SK-N-SH treated with all-trans-retinoic acid at 6 μM for 48 hours (cell line): ENCODE measurements at regions not wholly inside any gene's neighbourhood (a gene's known extent, or its start where the extent isn't known, plus 50 kb on each side); places are given as distances from the start of the nearest gene placed in this dataset.

Experiments
- ATAC-seq: fragments of 200-7000 bp; cut with Tn5 transposase; 3 replicates; pipeline ENCODE4 v1.9.1; 2020; ENCODE audit warnings: mild to moderate bottlenecking, moderate library complexity
- ARNTL ChIP-seq: fragments of 450-650 bp; formaldehyde crosslinking; IDR thresholded peaks from 2 replicates; pipeline ENCODE4 v1.5.0; 2020; ENCODE audit warnings: low read depth, mild to moderate bottlenecking, moderate library complexity, borderline replicate concordance
- BACH2 ChIP-seq: fragments of 250-450 bp; sonication (Bioruptor Pico); IDR thresholded peaks from 2 replicates; pipeline ENCODE4 v1.9.0; 2021; ENCODE audit warnings: mild to moderate bottlenecking, borderline replicate concordance
- CREB5 ChIP-seq: fragments of 250-450 bp; sonication (Bioruptor Pico); IDR thresholded peaks from 2 replicates; pipeline ENCODE4 v1.5.1; 2020; ENCODE audit warnings: low read depth, mild to moderate bottlenecking, moderate library complexity
- CSDC2 ChIP-seq: fragments of 250-450 bp; sonication (Bioruptor Pico); IDR thresholded peaks from 2 replicates; pipeline ENCODE4 v1.5.0; 2020; ENCODE audit warnings: mild to moderate bottlenecking, moderate library complexity
- CSRNP3 ChIP-seq: fragments of 250-450 bp; sonication (Bioruptor Pico); IDR thresholded peaks from 2 replicates; pipeline ENCODE4 v1.5.1; 2021; ENCODE audit warnings: mild to moderate bottlenecking, moderate library complexity
- ESRRG ChIP-seq: fragments of 250-450 bp; sonication (Bioruptor Pico); IDR thresholded peaks from 2 replicates; pipeline ENCODE4 v1.6.1; 2021; ENCODE audit warnings: mild to moderate bottlenecking
- GLIS3 ChIP-seq: fragments of 250-450 bp; sonication (Bioruptor Pico); IDR thresholded peaks from 2 replicates; pipeline ENCODE4 v1.5.0; 2020; ENCODE audit warnings: mild to moderate bottlenecking, moderate library complexity
- ISL1 ChIP-seq: fragments of 250-450 bp; sonication (Bioruptor Pico); IDR thresholded peaks from 2 replicates; pipeline ENCODE4 v2.1.2; 2022; ENCODE audit warnings: mild to moderate bottlenecking, moderate library complexity
- PATZ1 ChIP-seq: fragments of 250-450 bp; sonication (Bioruptor Pico); IDR thresholded peaks from 2 replicates; pipeline ENCODE4 v1.8.0; 2020; ENCODE audit warnings: mild to moderate bottlenecking, moderate library complexity, borderline replicate concordance
- POU6F1 ChIP-seq: fragments of 250-450 bp; sonication (Bioruptor Pico); IDR thresholded peaks from 2 replicates; pipeline ENCODE4 v1.8.0; 2021; ENCODE audit warnings: low read depth, mild to moderate bottlenecking, moderate library complexity, borderline replicate concordance
- PPARA ChIP-seq: fragments of 250-450 bp; sonication (Bioruptor Pico); IDR thresholded peaks from 2 replicates; pipeline ENCODE4 v1.5.0; 2020; ENCODE audit warnings: mild to moderate bottlenecking, borderline replicate concordance
- RARB ChIP-seq: fragments of 250-450 bp; sonication (Bioruptor Pico); IDR thresholded peaks from 2 replicates; pipeline ENCODE4 v1.8.0; 2021; ENCODE audit warnings: mild to moderate bottlenecking, moderate library complexity
- SNAI2 ChIP-seq: fragments of 250-450 bp; sonication (Bioruptor Pico); IDR thresholded peaks from 2 replicates; pipeline ENCODE4 v1.5.0; 2020; ENCODE audit warnings: mild to moderate bottlenecking, moderate library complexity
- TCF4 ChIP-seq: fragments of 250-450 bp; sonication (Bioruptor Pico); IDR thresholded peaks from 2 replicates; pipeline ENCODE4 v1.8.0; 2021; ENCODE audit warnings: mild to moderate bottlenecking, moderate library complexity, borderline replicate concordance
- TOX ChIP-seq: fragments of 250-450 bp; sonication (Bioruptor Pico); IDR thresholded peaks from 2 replicates; pipeline ENCODE4 v1.8.0; 2021; ENCODE audit warnings: mild to moderate bottlenecking, moderate library complexity, borderline replicate concordance
- ZC3H10 ChIP-seq: fragments of 250-450 bp; sonication (Bioruptor Pico); IDR thresholded peaks from 2 replicates; pipeline ENCODE4 v1.5.1; 2021; ENCODE audit warnings: mild to moderate bottlenecking, moderate library complexity
- ZFP3 ChIP-seq: fragments of 250-450 bp; sonication (Bioruptor Pico); IDR thresholded peaks from 2 replicates; pipeline ENCODE4 v1.5.0; 2020; ENCODE audit warnings: mild to moderate bottlenecking, moderate library complexity
- ZFP30 ChIP-seq: fragments of 450-650 bp; formaldehyde crosslinking; IDR thresholded peaks from 2 replicates; pipeline ENCODE4 v1.5.0; 2022; ENCODE audit warnings: mild to moderate bottlenecking, moderate library complexity
- ZNF565 ChIP-seq: fragments of 450-650 bp; formaldehyde crosslinking; conservative IDR thresholded peaks from 2 replicates; pipeline ENCODE4 v1.5.0; 2020; ENCODE audit warnings: low read depth, mild to moderate bottlenecking, moderate library complexity
- ZNF8 ChIP-seq: fragments of 450-650 bp; formaldehyde crosslinking; IDR thresholded peaks from 2 replicates; pipeline ENCODE4 v1.5.0; 2020; ENCODE audit warnings: mild to moderate bottlenecking, moderate library complexity

GRCh38 chr2:152867397-152867796, 149.0 kb downstream of the ARL6IP6 start:
- TF ChIP-seq POU6F1 = no peak
- no peak for TF ChIP-seq ZC3H10 (CRISPR knock-in tag)
- TF ChIP-seq GLIS3 (CRISPR knock-in tag) = no peak
- no peak for TF ChIP-seq PPARA (CRISPR knock-in tag)
- TF ChIP-seq SNAI2 (CRISPR knock-in tag) = no peak
- no peak for TF ChIP-seq BACH2
- no peak for TF ChIP-seq ISL1 (CRISPR knock-in tag)
- no peak for TF ChIP-seq RARB (CRISPR knock-in tag)
- TF ChIP-seq ESRRG (CRISPR knock-in tag) = no peak
- TF ChIP-seq TOX (CRISPR knock-in tag) = no peak
- no peak for TF ChIP-seq ZNF8 (CRISPR knock-in tag)
- no peak for TF ChIP-seq ZFP30 (CRISPR knock-in tag)
- no peak for TF ChIP-seq ZFP3 (CRISPR knock-in tag)
- TF ChIP-seq TCF4 (CRISPR knock-in tag) = no peak
- TF ChIP-seq CSDC2 (CRISPR knock-in tag) = no peak
- no peak for TF ChIP-seq CREB5 (CRISPR knock-in tag)
- TF ChIP-seq CSRNP3 = no peak
- TF ChIP-seq PATZ1 (CRISPR knock-in tag) = no peak
- ATAC-seq = no peak

- ATAC-seq = no peak
Observed at GRCh38 chr2:152864601-152865149, 146.3 kb downstream of the ARL6IP6 start.

GRCh38 chr2:152863826-152864225, 145.4 kb downstream of the ARL6IP6 start:
- ATAC-seq = no peak
- TF ChIP-seq ZFP3 (CRISPR knock-in tag) = no peak
- no peak for TF ChIP-seq ISL1 (CRISPR knock-in tag)
- TF ChIP-seq SNAI2 (CRISPR knock-in tag) = no peak

More at GRCh38 chr2:152864601-152865149, 146.3 kb downstream of the ARL6IP6 start:
- TF ChIP-seq ARNTL = no peak

- ATAC-seq = peak; percentile 75
- TF ChIP-seq PATZ1 (CRISPR knock-in tag) (no peak), TCF4 (CRISPR knock-in tag) (no peak), PPARA (CRISPR knock-in tag) (no peak), RARB (CRISPR knock-in tag) (no peak), ESRRG (CRISPR knock-in tag) (no peak), ZNF565 (CRISPR knock-in tag) (no peak), ISL1 (CRISPR knock-in tag) (no peak)
Observed at GRCh38 chr2:152861349-152861942, 143.0 kb downstream of the ARL6IP6 start.
